CD14-positive monocyte (primary cell): ENCODE measurements at regions not wholly inside any gene's neighbourhood (a gene's known extent, or its start where the extent isn't known, plus 50 kb on each side); places are given as distances from the start of the nearest gene placed in this dataset.

Experiments
- DNase-seq, 3 donors: peaks; one replicate each; pipeline ENCODE4 v3.0.0-alpha.2; 2011 to 2022
- H2AFZ ChIP-seq: 2 replicates; pipeline ENCODE4 v1.6.0; 2012; ENCODE audit warnings: mild to moderate bottlenecking, low read depth, low read length, inconsistent platforms; ENCODE audit not compliant: insufficient read depth, poor library complexity, severe bottlenecking
- H3K27ac ChIP-seq, 2 donors: 1 replicate in 1 of 2; 2 replicates in 1 of 2; pipeline ENCODE4 v1.5.1; 2012 to 2013; ENCODE audit warnings: low read length in 2 of 2, control low read depth in 1 of 2, inconsistent platforms in 1 of 2, low read depth in 1 of 2, mild to moderate bottlenecking in 1 of 2
- H3K27me3 ChIP-seq, 2 donors: one replicate each; pipeline versions ENCODE4 v1.6.0 to v1.6.1; 2011 to 2013; ENCODE audit warnings: low read length in 2 of 2; ENCODE audit not compliant: control insufficient read depth in 2 of 2, insufficient read depth in 2 of 2
- H3K36me3 ChIP-seq, 2 donors: replicated peaks in 1 of 2; 1 replicate in 1 of 2; 2 replicates in 1 of 2; pipeline versions ENCODE4 v1.5.1 to v1.6.1; 2012 to 2013; ENCODE audit warnings: low read length in 2 of 2, control low read depth in 1 of 2, inconsistent platforms in 1 of 2, mild to moderate bottlenecking in 1 of 2; ENCODE audit not compliant: insufficient read depth in 2 of 2, control insufficient read depth in 1 of 2
- H3K4me1 ChIP-seq, 2 donors: 1 replicate in 1 of 2; 2 replicates in 1 of 2; pipeline versions ENCODE4 v1.5.1 to v1.6.1; 2012 to 2013; ENCODE audit warnings: low read length in 2 of 2, control low read depth in 1 of 2, inconsistent platforms in 1 of 2, mild to moderate bottlenecking in 1 of 2, moderate library complexity in 1 of 2; ENCODE audit not compliant: insufficient read depth in 2 of 2, control insufficient read depth in 1 of 2
- H3K4me2 ChIP-seq: replicated peaks from 2 replicates; pipeline ENCODE3; 2012; ENCODE audit warnings: low read length, moderate library complexity, mild to moderate bottlenecking; ENCODE audit not compliant: poor library complexity, severe bottlenecking; ENCODE audit errors: extremely low read depth
- H3K4me3 ChIP-seq, 3 experiments: fragments of 200-600 bp in 1 of 3; sonication (generic) in 1 of 3; replicated peaks in 1 of 3; 1 replicate in 2 of 3; 2 replicates in 1 of 3; pipeline ENCODE4 v1.5.1; 2011 to 2013; ENCODE audit warnings: low read length in 3 of 3, mild to moderate bottlenecking in 3 of 3, control low read depth in 2 of 3, low read depth in 2 of 3, inconsistent platforms in 1 of 3, moderate library complexity in 1 of 3
- H3K79me2 ChIP-seq: 2 replicates; pipeline ENCODE4 v1.6.0; 2012; ENCODE audit warnings: mild to moderate bottlenecking, control low read depth, inconsistent platforms, low read length, moderate library complexity; ENCODE audit not compliant: insufficient read depth
- H3K9ac ChIP-seq: 2 replicates; pipeline ENCODE4 v1.6.0; 2017; ENCODE audit warnings: low read length, mild to moderate bottlenecking; ENCODE audit not compliant: insufficient read depth, poor library complexity, severe bottlenecking
- H3K9me3 ChIP-seq, 2 donors: replicated peaks in 1 of 2; 1 replicate in 1 of 2; 2 replicates in 1 of 2; pipeline versions ENCODE4 v1.5.1 to v1.6.1; 2012 to 2013; ENCODE audit warnings: low read length in 2 of 2, control low read depth in 1 of 2; ENCODE audit not compliant: control insufficient read depth in 1 of 2, insufficient read depth in 1 of 2
- H4K20me1 ChIP-seq: 2 replicates; pipeline ENCODE4 v1.6.0; 2012; ENCODE audit warnings: mild to moderate bottlenecking, low read length, control low read depth, moderate library complexity; ENCODE audit not compliant: insufficient read depth
- H3K27ac Mint-ChIP-seq, 7 donors: one replicate each; pipeline ENCODE4 v1.8.0; 2020; ENCODE audit warnings: mild to moderate bottlenecking in 7 of 7, mixed read lengths in 7 of 7, moderate library complexity in 6 of 7, inconsistent platforms in 2 of 7
- H3K27me3 Mint-ChIP-seq, 3 donors: one replicate each; pipeline ENCODE4 v1.8.0; 2021 to 2022; ENCODE audit warnings: low read depth in 3 of 3, mild to moderate bottlenecking in 3 of 3, mixed read lengths in 3 of 3, moderate library complexity in 3 of 3, inconsistent platforms in 1 of 3
- H3K36me3 Mint-ChIP-seq, 2 donors: one replicate each; pipeline ENCODE4 v1.8.0; 2020; ENCODE audit warnings: mixed read lengths in 2 of 2, inconsistent platforms in 1 of 2, mild to moderate bottlenecking in 1 of 2
- H3K4me1 Mint-ChIP-seq: one replicate; pipeline ENCODE4 v1.8.0; 2020; ENCODE audit warnings: mild to moderate bottlenecking, mixed read lengths
- H3K4me3 Mint-ChIP-seq, 2 donors: one replicate each; pipeline ENCODE4 v1.8.0; 2020; ENCODE audit warnings: mild to moderate bottlenecking in 2 of 2, mixed read lengths in 2 of 2, moderate library complexity in 1 of 2
- H3K9me3 Mint-ChIP-seq, 7 donors: one replicate each; pipeline ENCODE4 v1.8.0; 2020 to 2022; ENCODE audit warnings: mixed read lengths in 7 of 7, mild to moderate bottlenecking in 6 of 7, moderate library complexity in 6 of 7, inconsistent platforms in 2 of 7
- WGBS: methylation state at CpG from one replicate; pipeline ENCODE4 v1.1.5; 2013; ENCODE audit warnings: missing lambda C conversion rate; ENCODE audit not compliant: insufficient coverage; 5-methylcytosine and 5-hydroxymethylcytosine counted together
- intact Hi-C, 2 donors: fragments of 100-400 bp; cut with micrococcal nuclease; formaldehyde crosslinking; loops; one replicate each; pipeline versions ENCODE4 v1.15.0 to v1.15.1; 2023
- TF ChIP-seq, protein P1 (sequence below): fragments of 200-600 bp; IDR thresholded peaks from one replicate; pipeline ENCODE4 v1.8.0; 2022; ENCODE audit warnings: antibody characterized with exemption, mild to moderate bottlenecking

DNA sequence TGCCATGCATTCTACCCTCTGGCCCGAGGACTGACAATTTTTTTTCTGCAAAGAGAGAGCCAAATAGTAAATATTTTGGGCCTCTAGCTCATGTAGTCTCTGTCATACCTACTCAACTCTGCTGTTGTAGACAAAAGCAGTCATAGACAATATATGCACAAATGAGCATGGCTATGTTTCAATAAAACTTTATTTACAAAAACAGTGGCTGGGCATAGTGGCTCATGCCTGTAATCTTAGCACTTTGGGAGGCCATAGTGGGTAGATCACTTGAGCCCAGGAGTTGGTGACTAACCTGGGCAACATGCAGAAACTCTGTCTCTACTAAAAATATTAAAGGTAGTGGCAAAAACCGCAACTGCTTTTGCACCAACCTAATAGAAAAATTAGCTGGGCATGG lies 153.7 kb upstream of the BTG1 start:
- H3K9me3 ChIP-seq: no peaks in the 10 kb centered on the region
- H3K4me3 ChIP-seq: peak overlapping the region in 1 of 3 experiments; percentile 24
- H4K20me1 ChIP-seq: no peaks in the 10 kb centered on the region
- TF ChIP-seq, protein P1, sequence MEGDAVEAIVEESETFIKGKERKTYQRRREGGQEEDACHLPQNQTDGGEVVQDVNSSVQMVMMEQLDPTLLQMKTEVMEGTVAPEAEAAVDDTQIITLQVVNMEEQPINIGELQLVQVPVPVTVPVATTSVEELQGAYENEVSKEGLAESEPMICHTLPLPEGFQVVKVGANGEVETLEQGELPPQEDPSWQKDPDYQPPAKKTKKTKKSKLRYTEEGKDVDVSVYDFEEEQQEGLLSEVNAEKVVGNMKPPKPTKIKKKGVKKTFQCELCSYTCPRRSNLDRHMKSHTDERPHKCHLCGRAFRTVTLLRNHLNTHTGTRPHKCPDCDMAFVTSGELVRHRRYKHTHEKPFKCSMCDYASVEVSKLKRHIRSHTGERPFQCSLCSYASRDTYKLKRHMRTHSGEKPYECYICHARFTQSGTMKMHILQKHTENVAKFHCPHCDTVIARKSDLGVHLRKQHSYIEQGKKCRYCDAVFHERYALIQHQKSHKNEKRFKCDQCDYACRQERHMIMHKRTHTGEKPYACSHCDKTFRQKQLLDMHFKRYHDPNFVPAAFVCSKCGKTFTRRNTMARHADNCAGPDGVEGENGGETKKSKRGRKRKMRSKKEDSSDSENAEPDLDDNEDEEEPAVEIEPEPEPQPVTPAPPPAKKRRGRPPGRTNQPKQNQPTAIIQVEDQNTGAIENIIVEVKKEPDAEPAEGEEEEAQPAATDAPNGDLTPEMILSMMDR: no peak
- no peak overlapping the region for H3K27ac Mint-ChIP-seq
- no peak for DNase-seq
- no peaks in the 10 kb centered on the region for H3K27me3 ChIP-seq
- H3K9ac ChIP-seq: no peak overlapping the region
- H3K4me2 ChIP-seq: no peak overlapping the region
- no peak overlapping the region for H3K4me3 Mint-ChIP-seq
- peaks cover 8% of the 10 kb centered on the region for H3K4me1 Mint-ChIP-seq
- no CpG with 5 or more reads among the region's 2 CpGs for WGBS
- H3K27ac ChIP-seq: peak overlapping the region; percentile 32 to 91
- H3K27me3 Mint-ChIP-seq: no peaks in the 10 kb centered on the region
- no peaks in the 10 kb centered on the region for H3K36me3 ChIP-seq
- no peaks in the 10 kb centered on the region for H3K36me3 Mint-ChIP-seq
- H2AFZ ChIP-seq: no peak overlapping the region
- H3K4me1 ChIP-seq: peaks cover 50 to 54% of the 10 kb centered on the region in 2 donors
- intact Hi-C loops: no loop called here
- H3K9me3 Mint-ChIP-seq: peaks cover 0 to 2% (median 0%) of the 10 kb centered on the region in 7 donors
- no peaks in the 10 kb centered on the region for H3K79me2 ChIP-seq

DNA sequence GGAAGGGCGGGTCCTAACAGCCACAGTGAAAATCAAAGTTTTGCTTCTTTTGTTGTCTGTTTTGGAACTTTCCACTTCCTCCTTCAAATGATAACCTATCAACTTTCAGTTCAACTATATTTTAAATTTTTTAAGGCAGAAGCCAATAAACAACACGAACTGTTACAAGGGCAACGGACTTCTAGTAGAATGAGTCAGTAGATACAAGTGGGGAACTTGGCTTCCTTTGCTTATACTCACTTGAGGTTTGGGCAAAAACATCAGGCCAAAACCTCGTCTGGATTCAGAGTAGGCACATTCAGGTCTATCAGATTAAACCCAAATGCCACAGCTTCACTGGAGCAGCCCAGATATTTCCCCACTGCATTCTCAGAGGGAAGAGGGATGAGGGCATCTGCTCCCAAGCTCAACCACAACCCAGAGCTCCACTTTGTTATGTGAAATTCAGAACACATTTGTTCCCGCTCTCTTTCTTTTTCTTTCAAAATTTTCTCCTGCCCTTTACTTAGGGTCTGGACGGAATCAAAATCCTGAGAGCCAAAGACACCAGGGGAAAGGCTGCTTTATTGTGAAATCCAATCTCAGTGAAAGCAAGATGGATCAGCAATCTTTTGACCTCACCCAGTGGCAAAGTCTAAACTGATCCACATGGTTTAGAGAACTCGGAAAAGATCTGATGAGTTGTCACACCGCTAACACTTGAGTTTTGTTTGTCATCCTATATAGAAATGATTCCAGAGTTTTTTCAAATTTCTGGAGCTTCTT lies 152.5 kb upstream of the BTG1 start:
- H3K36me3 ChIP-seq: no peaks in the 10 kb centered on the region
- no peaks in the 10 kb centered on the region for H3K36me3 Mint-ChIP-seq
- no peaks in the 10 kb centered on the region for H4K20me1 ChIP-seq
- H3K9ac ChIP-seq: peak overlapping the region; percentile 46
- H2AFZ ChIP-seq: peak overlapping the region; percentile 48
- no peak overlapping the region for H3K27ac Mint-ChIP-seq
- H3K4me3 ChIP-seq: peak overlapping the region in 1 of 3 experiments; percentile 24
- WGBS: 38% methylated on average over 2 of the region's 8 CpGs
- H3K4me1 Mint-ChIP-seq: peaks cover 8% of the 10 kb centered on the region
- no peaks in the 10 kb centered on the region for H3K9me3 ChIP-seq
- no peaks in the 10 kb centered on the region for H3K27me3 Mint-ChIP-seq
- TF ChIP-seq, protein P1: no peak
- DNase-seq: peak; percentile 54 to 72 (median 59)
- no peaks in the 10 kb centered on the region for H3K79me2 ChIP-seq
- peak overlapping the region in 1 of 2 donors; percentile 28 for H3K4me3 Mint-ChIP-seq
- H3K27me3 ChIP-seq: no peaks in the 10 kb centered on the region
- intact Hi-C loops: no loop called here
- H3K4me2 ChIP-seq: peak overlapping the region; percentile 32
- H3K9me3 Mint-ChIP-seq: peaks cover 0 to 4% (median 0%) of the 10 kb centered on the region in 7 donors
- peaks cover 50 to 54% of the 10 kb centered on the region in 2 donors for H3K4me1 ChIP-seq
- H3K27ac ChIP-seq: peak overlapping the region; percentile 63 to 91
